Brain microvascular endothelial cell (primary cell): ENCODE measurements at regions not wholly inside any gene's neighbourhood (a gene's known extent, or its start where the extent isn't known, plus 50 kb on each side); places are given as distances from the start of the nearest gene placed in this dataset.
"Not testable (repeated sequence)": the region's sequence is repeated elsewhere in the genome, so short reads cannot be mapped to it uniquely, and the experiment has no call there.

ENCODE experiments used
- DNase-seq: peaks from one replicate; pipeline ENCODE4 v3.0.0-alpha.2; 2020
- H3K27ac ChIP-seq: fragments of 250-450 bp; sonication (Bioruptor Pico); 2 replicates; pipeline ENCODE4 v1.5.1; 2020; ENCODE audit warnings: mild to moderate bottlenecking, moderate library complexity
- H3K27me3 ChIP-seq: fragments of 250-450 bp; sonication (Bioruptor Pico); replicated peaks from 2 replicates; pipeline ENCODE4 v1.5.1; 2020; ENCODE audit warnings: mild to moderate bottlenecking
- H3K36me3 ChIP-seq: fragments of 250-450 bp; sonication (Bioruptor Pico); replicated peaks from 2 replicates; pipeline ENCODE4 v1.5.1; 2020; ENCODE audit warnings: mild to moderate bottlenecking
- H3K4me3 ChIP-seq: 2 replicates; pipeline ENCODE4 v1.5.1; 2011; ENCODE audit warnings: low read depth, mild to moderate bottlenecking, control low read depth, low read length, moderate library complexity
- CTCF ChIP-seq: IDR thresholded peaks from 2 replicates; pipeline ENCODE4 v1.5.1; 2011; ENCODE audit warnings: low read depth, mild to moderate bottlenecking, moderate library complexity, low read length, control low read depth, inconsistent platforms; ENCODE audit errors: missing control alignments
- in situ Hi-C: cut with HindIII; loops from 2 replicates; pipeline ENCODE4 v1.10.0; 2017; ENCODE audit warnings: low sequenced_read_pairs, low pct_ligation_motif_present

- Histone ChIP-seq H3K27ac (no peak overlapping the region), H3K4me3 (no peak overlapping the region), H3K27me3 (no peaks in the 10 kb centered on the region), H3K36me3 (no peaks in the 10 kb centered on the region)
- no peak for TF ChIP-seq CTCF
- DNase-seq: no peak
- in situ Hi-C loops: no loop called here
Measured at GRCh38 chr13:53112522-53112921, 83.9 kb downstream of the OLFM4 start.

GRCh38 chr13:53117048-53117447 lies 88.4 kb downstream of the OLFM4 start:
- H3K27ac ChIP-seq, in situ Hi-C loops, H3K27me3 ChIP-seq, DNase-seq, H3K4me3 ChIP-seq, H3K36me3 ChIP-seq: not testable (repeated sequence)

DNA sequence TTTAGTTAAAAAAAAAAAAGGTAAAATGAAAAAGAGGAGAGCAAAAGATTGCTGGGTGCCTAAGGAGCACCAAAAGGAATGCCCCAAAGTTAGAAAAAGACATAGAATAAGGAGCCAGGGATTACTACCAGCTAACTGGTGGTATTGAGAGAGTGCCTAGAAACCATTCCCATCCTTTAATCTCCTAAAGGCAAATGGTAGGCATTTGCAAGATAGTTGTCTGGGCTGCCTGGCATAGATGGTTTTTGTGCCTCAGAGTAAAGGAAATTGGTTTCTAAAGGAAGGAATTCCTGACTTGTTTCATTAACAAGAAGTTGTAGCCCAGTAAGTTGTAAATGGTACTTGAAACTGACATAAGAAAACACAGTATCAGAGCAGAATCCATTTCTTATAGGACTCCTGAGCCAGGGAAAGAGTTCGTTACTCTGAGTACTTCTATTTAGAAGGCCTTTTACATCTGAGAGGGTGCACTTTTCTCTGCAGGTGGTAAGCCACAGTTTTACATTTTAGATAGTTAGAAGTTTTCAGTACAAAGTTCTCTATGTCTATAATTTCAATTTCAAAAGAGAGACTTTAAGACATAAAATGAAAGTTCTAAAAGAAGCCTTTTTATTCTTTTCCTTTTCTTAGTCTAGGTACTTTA lies 92.6 kb downstream of the OLFM4 start:
- TF ChIP-seq CTCF: no peak
- Histone ChIP-seq H3K36me3 (no peaks in the 10 kb centered on the region), H3K27ac (no peak overlapping the region), H3K27me3 (no peaks in the 10 kb centered on the region), H3K4me3 (no peak overlapping the region)
- DNase-seq: no peak
- in situ Hi-C loops: no loop called here

DNA sequence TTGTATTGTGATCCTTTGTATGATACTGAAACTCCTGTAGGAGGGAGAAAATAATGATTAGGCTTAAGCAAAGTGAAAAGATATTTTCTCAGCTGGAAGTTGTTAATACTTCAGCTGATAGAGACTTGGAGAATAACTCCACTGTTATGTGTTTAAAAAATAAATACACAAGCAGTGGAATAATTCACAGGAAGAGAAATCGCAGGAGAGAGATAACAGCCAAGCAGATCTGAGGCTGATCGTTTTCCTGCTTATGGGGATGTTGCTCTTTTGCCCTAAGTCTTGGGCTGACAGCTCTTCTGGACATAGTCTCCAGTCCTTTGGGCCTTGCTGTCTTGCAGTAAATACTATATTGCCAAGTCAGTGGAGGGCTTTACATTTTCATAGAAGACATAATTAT lies 93.3 kb downstream of the OLFM4 start:
- H3K36me3 ChIP-seq: no peaks in the 10 kb centered on the region
- no peaks in the 10 kb centered on the region for H3K27me3 ChIP-seq
- in situ Hi-C loops: no loop called here
- no peak overlapping the region for H3K4me3 ChIP-seq
- DNase-seq: no peak
- no peak overlapping the region for H3K27ac ChIP-seq
- TF ChIP-seq CTCF: no peak

GRCh38 chr13:53123536-53123935 lies 94.9 kb downstream of the OLFM4 start:
- in situ Hi-C loops: no loop called here
- DNase-seq: no peak
- no peak overlapping the region for H3K4me3 ChIP-seq
- H3K36me3 ChIP-seq: no peaks in the 10 kb centered on the region
- no peak for TF ChIP-seq CTCF
- H3K27ac ChIP-seq: no peak overlapping the region
- no peaks in the 10 kb centered on the region for H3K27me3 ChIP-seq

- H3K36me3 ChIP-seq: no peaks in the 10 kb centered on the region
- no peak overlapping the region for H3K4me3 ChIP-seq
- in situ Hi-C loops: no loop called here
- no peaks in the 10 kb centered on the region for H3K27me3 ChIP-seq
- DNase-seq: no peak
- no peak overlapping the region for H3K27ac ChIP-seq
- TF ChIP-seq CTCF: no peak
Measured at GRCh38 chr13:53124623-53125022, 96.0 kb downstream of the OLFM4 start.
